SU-DHL-6 (cell line): ENCODE measurements at regions not wholly inside any gene's neighbourhood (a gene's known extent, or its start where the extent isn't known, plus 50 kb on each side); places are given as distances from the start of the nearest gene placed in this dataset.

Experiments used
- H2AFZ ChIP-seq: fragments of 200-600 bp; sonication (generic); 2 replicates; pipeline ENCODE4 v1.6.1; 2014; ENCODE audit warnings: low read depth, mild to moderate bottlenecking, moderate library complexity, mixed read lengths, antibody characterized with exemption, low read length; ENCODE audit not compliant: severe bottlenecking
- H3F3A ChIP-seq: fragments of 200-600 bp; shearing (Covaris generic); 2 replicates; pipeline ENCODE4 v1.6.0; 2016; ENCODE audit warnings: antibody characterized with exemption, mild to moderate bottlenecking; ENCODE audit not compliant: insufficient read depth
- H3K27ac ChIP-seq: fragments of 200-600 bp; sonication (generic); 2 replicates; pipeline ENCODE4 v1.5.1; 2016; ENCODE audit warnings: low read depth, mild to moderate bottlenecking, low read length, moderate library complexity, mixed read lengths
- H3K27me3 ChIP-seq: fragments of 200-600 bp; sonication (generic), shearing (Covaris generic); 2 replicates; pipeline ENCODE4 v1.6.0; 2014; ENCODE audit warnings: mild to moderate bottlenecking, low read length
- H3K36me3 ChIP-seq: fragments of 200-600 bp; sonication (generic); 2 replicates; pipeline ENCODE4 v1.6.1; 2014; ENCODE audit warnings: mild to moderate bottlenecking, low read length, mixed read lengths
- H3K4me2 ChIP-seq: fragments of 300-600, 200-600 bp; shearing (Covaris generic), sonication (generic); 2 replicates; pipeline ENCODE4 v1.6.0; 2014; ENCODE audit warnings: low read length, low read depth, mild to moderate bottlenecking; ENCODE audit not compliant: poor library complexity, severe bottlenecking
- H3K4me3 ChIP-seq: fragments of 200-600 bp; sonication (generic); 2 replicates; pipeline ENCODE4 v1.5.1; 2014; ENCODE audit warnings: antibody characterized with exemption, low read length, mild to moderate bottlenecking, mixed read lengths; ENCODE audit not compliant: insufficient read depth, poor library complexity, severe bottlenecking
- H3K79me2 ChIP-seq: fragments of 200-600 bp; sonication (generic); 2 replicates; pipeline ENCODE4 v1.6.1; 2014; ENCODE audit warnings: mild to moderate bottlenecking, low read length, moderate library complexity; ENCODE audit not compliant: insufficient read depth
- H3K9ac ChIP-seq: fragments of 200-600 bp; sonication (generic); 2 replicates; pipeline ENCODE4 v1.7.0; 2014; ENCODE audit warnings: mild to moderate bottlenecking, low read length
- H3K9me2 ChIP-seq: fragments of 200-600 bp; sonication (generic); replicated peaks from 2 replicates; pipeline ENCODE4 v1.6.1; 2014; ENCODE audit warnings: low read length; ENCODE audit not compliant: insufficient read depth
- H3K9me3 ChIP-seq: fragments of 200-600 bp; sonication (generic); 2 replicates; pipeline ENCODE4 v1.6.1; 2014; ENCODE audit warnings: low read length, mixed read lengths; ENCODE audit not compliant: insufficient read depth
- H4K20me1 ChIP-seq: fragments of 200-600 bp; sonication (generic); 2 replicates; pipeline ENCODE4 v1.6.1; 2014; ENCODE audit warnings: low read depth, mild to moderate bottlenecking, antibody characterized with exemption, low read length, moderate library complexity, mixed read lengths
- CTCF ChIP-seq: fragments of 200-600 bp; sonication (generic); IDR thresholded peaks from one replicate; pipeline ENCODE4 v1.5.1; 2017; ENCODE audit warnings: antibody characterized with exemption, mild to moderate bottlenecking, low read length, moderate library complexity; ENCODE audit not compliant: insufficient read depth, poor library complexity, severe bottlenecking
- EZH2phosphoT487 ChIP-seq: fragments of 200-600 bp; sonication (generic), shearing (Covaris generic); conservative IDR thresholded peaks from 2 replicates; pipeline ENCODE4 v1.6.1; 2018; ENCODE audit warnings: mild to moderate bottlenecking, antibody characterized with exemption, low read length, moderate library complexity, mixed read lengths

GRCh38 chr20:47993035-47993755 lies 207.9 kb upstream of the SULF2 start:
- Histone ChIP-seq H3K9ac (no peak overlapping the region), H3K27me3 (no peaks in the 10 kb centered on the region), H3K79me2 (no peaks in the 10 kb centered on the region), H3K36me3 (no peaks in the 10 kb centered on the region), H3K27ac (no peak overlapping the region), H3K9me3 (no peaks in the 10 kb centered on the region), H3F3A (no peaks in the 10 kb centered on the region), H3K4me3 (no peak overlapping the region), H4K20me1 (no peaks in the 10 kb centered on the region), H3K4me2 (no peak overlapping the region), H3K9me2 (no peaks in the 10 kb centered on the region), H2AFZ (no peak overlapping the region)
- TF ChIP-seq CTCF: no peak
- TF ChIP-seq EZH2phosphoT487: no peak

GRCh38 chr20:47991875-47992488 lies 206.7 kb upstream of the SULF2 start:
- Histone ChIP-seq H3K27ac (no peak overlapping the region), H2AFZ (no peak overlapping the region), H3K9me2 (no peaks in the 10 kb centered on the region), H3K9ac (no peak overlapping the region), H3F3A (no peaks in the 10 kb centered on the region), H4K20me1 (no peaks in the 10 kb centered on the region), H3K4me3 (no peak overlapping the region), H3K9me3 (no peaks in the 10 kb centered on the region), H3K36me3 (no peaks in the 10 kb centered on the region), H3K4me2 (no peak overlapping the region), H3K79me2 (no peaks in the 10 kb centered on the region), H3K27me3 (no peaks in the 10 kb centered on the region)
- TF ChIP-seq CTCF (no peak), EZH2phosphoT487 (no peak)

- H3K27me3 ChIP-seq: no peaks in the 10 kb centered on the region
- no peak for TF ChIP-seq CTCF
- no peak for TF ChIP-seq EZH2phosphoT487
- H3K79me2 ChIP-seq: no peaks in the 10 kb centered on the region
- H3K4me2 ChIP-seq: no peak overlapping the region
- H3K27ac ChIP-seq: no peak overlapping the region
- H3K9me2 ChIP-seq: no peaks in the 10 kb centered on the region
- no peak overlapping the region for H2AFZ ChIP-seq
- no peaks in the 10 kb centered on the region for H4K20me1 ChIP-seq
- no peaks in the 10 kb centered on the region for H3K36me3 ChIP-seq
- H3K9ac ChIP-seq: no peak overlapping the region
- no peaks in the 10 kb centered on the region for H3K9me3 ChIP-seq
- no peaks in the 10 kb centered on the region for H3F3A ChIP-seq
- H3K4me3 ChIP-seq: no peak overlapping the region
Observed at GRCh38 chr20:47990507-47991150, 205.3 kb upstream of the SULF2 start.
